SH-SY5Y (cell line): ENCODE measurements at regions not wholly inside any gene's neighbourhood (a gene's known extent, or its start where the extent isn't known, plus 50 kb on each side); places are given as distances from the start of the nearest gene placed in this dataset.

Experiments used
- GATA2 ChIP-seq: IDR thresholded peaks from 2 replicates; pipeline ENCODE4 v1.6.1; 2011; ENCODE audit warnings: mild to moderate bottlenecking, low read depth, low read length
- GATA3 ChIP-seq: IDR thresholded peaks from 2 replicates; pipeline ENCODE4 v1.6.1; 2011; ENCODE audit warnings: low read depth, mild to moderate bottlenecking, low read length, moderate library complexity

GRCh38 chr13:24106429-24106828 lies 54.1 kb upstream of the SPATA13 start:
- TF ChIP-seq GATA2 (no peak), GATA3 (no peak)
